C4-2B (cell line): ENCODE measurements at regions not wholly inside any gene's neighbourhood (a gene's known extent, or its start where the extent isn't known, plus 50 kb on each side); places are given as distances from the start of the nearest gene placed in this dataset.

Source experiments
- H3K27ac ChIP-seq: fragments of 450-650 bp; 2 replicates; pipeline ENCODE4 v1.5.1; 2017
- CTCF ChIP-seq: fragments of 450-650 bp; conservative IDR thresholded peaks from 2 replicates; pipeline ENCODE4 v1.5.1; 2017; ENCODE audit warnings: mild to moderate bottlenecking
- ZFX ChIP-seq: fragments of 450-650 bp; IDR thresholded peaks from 2 replicates; pipeline ENCODE4 v1.6.1; 2017

DNA sequence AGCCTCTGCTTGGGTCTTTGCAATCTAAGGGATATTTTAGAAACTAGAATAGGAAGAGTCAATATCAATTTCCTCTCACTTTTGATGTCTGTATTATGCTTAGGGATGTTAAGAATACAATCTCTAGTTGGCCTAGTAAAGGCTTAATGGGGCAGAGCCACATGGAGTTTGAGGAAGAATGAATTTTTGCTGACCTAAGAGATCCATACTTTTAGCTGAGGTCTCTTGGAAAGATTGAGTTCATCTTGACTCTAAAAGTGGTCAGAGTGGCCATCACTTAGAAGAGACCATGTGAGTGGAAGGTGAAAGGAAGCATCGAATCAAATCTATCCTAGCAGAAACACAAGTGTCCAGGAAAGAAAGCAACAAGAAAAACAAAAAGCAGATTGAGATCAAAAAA, 92.2 kb upstream of the SLC28A3 start:
- no peak overlapping the region for H3K27ac ChIP-seq
- no peak for TF ChIP-seq ZFX
- TF ChIP-seq CTCF: no peak

GRCh38 chr9:84435902-84436301, 95.3 kb upstream of the SLC28A3 start:
- no peak for TF ChIP-seq CTCF
- TF ChIP-seq ZFX: no peak

GRCh38 chr9:84436386-84437109, 96.0 kb upstream of the SLC28A3 start:
- no peak overlapping the region for H3K27ac ChIP-seq
- TF ChIP-seq CTCF (no peak), ZFX (no peak)

More at GRCh38 chr9:84435902-84436301, 95.3 kb upstream of the SLC28A3 start:
- no peak overlapping the region for H3K27ac ChIP-seq

DNA sequence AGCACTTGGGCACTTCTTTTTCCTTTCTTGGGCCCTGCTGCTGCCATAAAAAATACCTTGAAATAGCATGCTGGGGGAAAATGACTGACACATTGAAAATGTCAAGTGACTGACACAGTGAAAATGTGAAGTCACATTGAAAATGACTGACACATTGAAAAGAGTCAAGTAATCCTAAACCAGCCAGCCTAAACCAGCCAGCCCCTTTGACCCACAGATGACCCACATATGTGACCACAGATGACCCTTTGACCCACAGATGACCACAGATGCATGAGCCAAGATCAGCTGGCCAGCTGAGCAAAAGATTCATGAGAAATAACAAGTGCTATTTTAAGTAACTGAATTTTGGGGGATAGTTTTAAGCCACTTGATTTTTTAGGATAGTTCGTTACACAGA, 97.8 kb upstream of the SLC28A3 start:
- no peak for TF ChIP-seq CTCF
- TF ChIP-seq ZFX: no peak
- no peak overlapping the region for H3K27ac ChIP-seq

DNA sequence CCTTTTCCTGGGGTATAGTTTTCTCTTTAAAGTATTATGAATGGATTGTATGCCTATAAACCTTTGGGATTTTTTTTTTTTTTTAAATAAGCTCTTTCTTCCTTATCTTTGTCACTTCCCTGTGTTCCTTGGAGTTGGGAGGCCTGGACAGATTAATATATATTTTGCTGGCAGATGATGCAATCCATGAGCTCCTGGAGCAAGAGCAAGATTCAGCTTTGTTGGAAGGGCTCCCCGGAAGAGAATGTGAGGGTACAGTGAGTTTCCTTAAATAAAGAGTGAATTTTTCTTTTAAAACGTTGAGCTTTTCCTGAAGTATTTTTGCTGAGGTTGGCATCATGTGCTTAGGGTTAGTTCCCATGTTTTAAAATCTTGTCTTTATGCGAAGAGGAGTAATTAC, 98.7 kb upstream of the SLC28A3 start:
- TF ChIP-seq CTCF: no peak
- no peak for TF ChIP-seq ZFX
- H3K27ac ChIP-seq: no peak overlapping the region

GRCh38 chr9:84442712-84443111, 102.2 kb upstream of the SLC28A3 start:
- no peak overlapping the region for H3K27ac ChIP-seq
- TF ChIP-seq ZFX (no peak), CTCF (no peak)

- no peak overlapping the region for H3K27ac ChIP-seq
- no peak for TF ChIP-seq CTCF
- no peak for TF ChIP-seq ZFX
Observed at GRCh38 chr9:84445737-84446136, 105.2 kb upstream of the SLC28A3 start.
